Activated T-cell treated with anti-CD3 and anti-CD28 coated beads, Interleukin-2, amount 50 U/mL, for 1 hour (primary cell): ENCODE measurements at regions not wholly inside any gene's neighbourhood (a gene's known extent, or its start where the extent isn't known, plus 50 kb on each side); places are given as distances from the start of the nearest gene placed in this dataset.
"Not testable (repeated sequence)": the region's sequence is repeated elsewhere in the genome, so short reads cannot be mapped to it uniquely, and the experiment has no call there.

Experiments
- DNase-seq: peaks from one replicate; pipeline ENCODE4 v3.0.0-alpha.2; 2020

DNA sequence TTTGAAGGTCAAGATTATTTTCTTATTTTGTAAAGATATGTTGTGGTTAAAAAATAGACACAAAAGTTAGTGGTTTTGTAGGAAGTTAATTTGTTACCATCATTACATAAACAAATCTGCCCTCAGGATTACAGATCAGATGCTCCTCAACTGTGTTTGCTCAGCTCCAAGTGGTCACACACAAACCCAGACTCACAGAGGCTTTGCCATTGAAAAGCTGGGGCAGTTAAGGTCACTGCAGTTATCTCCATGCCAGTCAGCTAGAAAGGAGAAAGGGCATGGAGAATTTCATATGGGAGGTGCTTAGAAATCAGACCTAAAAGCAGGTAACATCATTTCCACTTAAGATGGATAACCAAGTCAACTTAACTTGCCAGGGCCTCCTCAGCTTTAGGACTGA is 825.7 kb upstream of the GBE1 start:
- DNase-seq, result no peak

DNA sequence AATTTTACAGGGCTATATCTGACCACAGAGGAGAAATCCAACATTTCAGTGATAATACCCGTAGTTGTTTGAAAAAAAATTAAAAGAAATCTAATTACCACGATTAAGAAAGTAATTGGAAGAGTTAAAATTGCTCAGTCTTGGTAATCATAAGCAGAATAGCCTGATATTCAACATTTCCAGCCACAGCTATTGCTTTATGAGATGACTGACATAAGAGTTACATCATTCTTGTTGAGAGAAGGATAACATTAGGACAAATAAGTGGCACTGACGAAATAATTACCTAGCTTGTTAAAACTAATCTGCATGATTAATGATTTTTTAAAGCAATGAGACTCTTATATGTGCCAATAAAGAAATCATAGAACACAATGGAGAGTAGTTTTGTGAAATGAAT is 825.0 kb upstream of the GBE1 start:
- DNase-seq, result no peak

DNA sequence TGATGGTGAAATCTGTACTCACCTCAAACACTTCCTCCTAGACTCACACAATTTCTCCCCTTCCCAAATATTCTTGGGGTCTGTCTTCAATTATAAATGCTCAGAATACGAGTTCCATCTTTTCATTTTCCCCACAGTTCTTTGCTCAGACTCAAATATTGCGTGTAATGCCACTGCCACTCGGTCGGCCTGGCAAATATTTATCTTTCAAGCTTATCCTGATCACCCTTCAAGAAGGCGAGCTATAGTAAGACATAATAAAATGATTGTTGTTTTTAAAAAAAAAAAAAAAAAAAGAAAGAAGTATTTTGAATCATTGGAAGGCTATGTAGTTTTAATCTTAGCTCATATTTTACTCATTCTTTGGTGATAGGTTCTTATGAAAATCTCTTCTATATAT is 824.6 kb upstream of the GBE1 start:
- not testable (repeated sequence) for DNase-seq

DNA sequence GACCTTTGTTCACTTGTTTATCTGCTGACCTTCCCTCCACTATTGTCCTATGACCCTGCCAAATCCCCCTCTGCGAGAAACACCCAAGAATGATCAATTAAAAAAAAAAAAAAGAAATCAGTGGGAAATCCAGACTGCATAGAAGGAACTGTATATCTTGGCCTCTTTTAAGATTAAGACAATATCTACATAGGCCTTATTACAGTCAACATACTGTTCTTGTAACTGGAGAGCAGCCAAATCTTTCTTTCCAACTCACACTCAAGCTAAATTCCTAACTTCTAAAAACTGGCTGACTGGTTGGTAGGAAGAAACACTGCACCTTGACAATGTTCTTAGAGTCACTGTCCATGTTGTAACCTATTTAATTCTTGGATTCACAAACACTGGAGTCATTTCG is 824.1 kb upstream of the GBE1 start:
- DNase-seq, result not testable (repeated sequence)

DNA sequence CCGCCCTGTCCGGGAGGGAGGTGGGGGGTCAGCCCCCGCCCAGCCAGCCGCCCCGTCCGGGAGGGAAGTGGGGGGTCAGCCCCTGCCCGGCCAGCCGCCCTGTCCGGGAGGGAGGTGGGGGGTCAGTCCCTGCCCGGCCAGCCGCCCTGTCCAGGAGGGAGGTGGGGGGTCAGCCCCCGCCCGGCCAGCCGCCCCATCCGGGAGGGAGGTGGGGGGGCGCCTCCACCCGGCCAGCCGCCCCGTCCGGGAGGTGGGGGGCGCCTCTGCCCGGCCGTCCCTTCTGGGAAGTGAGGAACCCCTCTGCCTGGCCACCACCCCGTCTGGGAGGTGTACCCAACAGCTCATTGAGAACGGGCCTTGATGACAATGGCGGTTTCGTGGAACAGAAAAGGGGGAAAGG is 823.4 kb upstream of the GBE1 start:
- DNase-seq, result not testable (repeated sequence)

DNA sequence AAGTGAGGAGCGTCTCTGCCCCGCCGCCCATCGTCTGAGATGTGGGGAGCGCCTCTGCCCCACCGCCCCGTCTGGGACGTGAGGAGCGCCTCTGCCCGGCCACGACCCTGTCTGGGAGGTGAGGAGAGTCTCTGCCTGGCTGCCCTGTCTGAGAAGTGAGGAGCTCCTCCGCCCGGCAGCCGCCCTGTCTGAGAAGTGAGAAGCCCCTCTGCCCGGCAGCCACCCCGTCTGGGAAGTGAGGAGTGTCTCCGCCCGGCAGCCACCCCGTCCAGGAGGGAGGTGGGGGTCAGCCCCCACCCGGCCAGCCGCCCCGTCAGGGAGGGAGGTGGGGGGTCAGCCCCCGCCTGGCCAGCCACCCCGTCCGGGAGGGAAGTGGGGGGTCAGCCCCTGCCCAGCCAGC is 823.0 kb upstream of the GBE1 start:
- DNase-seq, result not testable (repeated sequence)

DNA sequence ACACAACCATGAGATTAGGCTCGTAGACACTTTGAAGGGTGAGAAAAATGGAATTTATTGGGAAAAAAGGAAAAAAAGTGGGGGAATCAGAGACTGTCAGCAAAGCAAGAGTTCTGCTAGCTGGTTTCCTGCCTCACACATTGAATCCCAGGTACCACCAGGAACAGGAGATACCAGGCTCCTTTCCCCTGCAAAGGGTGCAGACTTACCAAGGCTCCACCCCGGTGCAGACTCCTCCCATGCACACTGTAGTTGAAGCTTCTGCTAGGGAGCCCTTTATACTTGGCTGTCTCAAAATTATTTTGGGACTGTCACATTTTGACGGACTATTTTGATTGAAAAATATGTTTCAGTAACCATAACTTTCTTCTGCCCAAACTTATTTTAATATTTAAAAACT is 819.9 kb upstream of the GBE1 start:
- DNase-seq, result no peak

DNA sequence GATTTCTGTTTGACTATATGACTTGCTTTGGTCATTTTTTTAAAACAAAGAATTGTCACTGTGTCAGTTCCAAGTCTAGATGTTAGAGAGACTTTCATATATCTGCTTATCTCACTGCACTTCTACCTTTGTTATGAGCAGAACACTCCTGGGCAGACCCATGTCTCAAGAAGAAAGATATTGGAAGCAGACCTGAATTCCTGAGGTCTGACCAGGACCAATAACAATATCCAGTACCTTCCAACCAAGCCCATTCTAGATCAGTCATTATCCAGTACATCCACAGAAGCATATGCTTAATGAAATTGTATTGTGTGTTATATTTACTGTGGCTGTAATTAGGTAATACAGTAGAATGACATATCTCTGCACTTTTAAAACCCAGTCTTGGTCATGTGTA is 811.3 kb upstream of the GBE1 start:
- no peak for DNase-seq

DNA sequence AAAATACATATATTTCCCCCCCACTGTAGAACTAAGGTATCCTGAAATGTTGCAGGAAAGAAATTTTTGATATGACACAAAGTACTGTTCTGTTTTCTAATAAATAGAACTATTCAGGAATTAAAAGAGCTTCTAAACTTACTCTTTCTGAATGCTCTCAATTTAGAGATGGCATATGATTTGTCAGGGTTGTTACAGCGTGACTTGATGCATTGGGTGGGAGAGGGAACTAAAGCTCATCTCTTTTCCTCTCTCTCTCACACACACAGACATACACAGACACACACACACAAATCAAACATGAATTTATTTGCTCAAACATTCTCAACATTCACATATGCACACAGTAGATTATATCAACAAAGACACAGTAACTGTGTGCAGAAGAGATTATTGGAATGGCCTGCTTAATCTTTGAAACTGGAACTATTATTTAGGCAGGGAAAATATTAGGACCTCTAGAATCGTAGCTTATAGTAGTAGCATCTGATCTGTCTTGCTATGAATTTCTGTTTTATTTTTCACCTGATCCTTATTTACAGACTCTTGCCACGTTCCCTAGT is 807.4 kb upstream of the GBE1 start:
- no peak for DNase-seq

DNA sequence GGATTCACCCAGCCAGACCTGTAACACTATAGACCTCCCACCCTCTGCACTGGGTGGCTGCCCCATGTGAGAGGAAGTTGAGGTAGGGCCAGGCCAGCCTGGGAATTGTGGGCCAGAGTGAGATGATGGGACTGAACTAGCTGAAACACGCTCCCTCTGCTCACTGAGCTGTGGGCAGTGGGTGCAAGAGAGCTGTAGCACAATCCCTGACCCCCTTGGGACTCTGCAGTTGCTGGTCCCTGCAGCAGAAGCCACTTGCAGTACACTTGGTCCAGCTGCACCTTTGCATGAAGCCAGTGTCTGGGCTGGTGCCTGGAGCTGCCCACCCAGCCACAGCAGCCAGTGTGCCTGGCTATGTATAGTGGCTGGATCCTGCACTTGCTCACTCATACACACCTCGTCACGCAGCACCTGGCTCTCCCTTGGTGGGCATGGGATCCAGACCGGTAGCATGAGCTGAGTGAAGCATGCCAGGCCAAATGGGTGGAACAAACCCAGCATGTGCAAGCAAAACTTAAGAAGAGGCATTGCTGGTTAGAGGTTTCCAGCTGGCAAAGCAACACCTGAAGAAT is 805.7 kb upstream of the GBE1 start:
- DNase-seq, result no peak

DNA sequence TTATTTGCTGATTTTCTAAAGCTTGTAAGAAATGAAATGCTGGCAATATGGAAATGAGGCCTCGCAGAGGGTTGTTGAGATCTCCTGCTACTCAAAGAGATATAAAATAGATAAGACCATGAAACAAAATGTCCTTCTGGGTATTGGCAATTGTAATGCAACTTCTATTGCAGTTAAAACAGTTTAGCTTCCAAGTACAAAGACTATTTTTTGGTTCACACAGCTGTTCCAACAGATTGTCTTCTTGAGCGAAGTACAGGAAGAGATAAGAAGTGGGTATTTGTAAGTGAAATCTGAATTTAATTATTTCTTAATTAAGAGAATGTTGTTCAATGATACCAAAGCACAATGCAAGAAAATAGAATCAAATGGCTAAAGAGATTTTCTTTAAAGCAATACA is 801.5 kb upstream of the GBE1 start:
- DNase-seq, result no peak

DNA sequence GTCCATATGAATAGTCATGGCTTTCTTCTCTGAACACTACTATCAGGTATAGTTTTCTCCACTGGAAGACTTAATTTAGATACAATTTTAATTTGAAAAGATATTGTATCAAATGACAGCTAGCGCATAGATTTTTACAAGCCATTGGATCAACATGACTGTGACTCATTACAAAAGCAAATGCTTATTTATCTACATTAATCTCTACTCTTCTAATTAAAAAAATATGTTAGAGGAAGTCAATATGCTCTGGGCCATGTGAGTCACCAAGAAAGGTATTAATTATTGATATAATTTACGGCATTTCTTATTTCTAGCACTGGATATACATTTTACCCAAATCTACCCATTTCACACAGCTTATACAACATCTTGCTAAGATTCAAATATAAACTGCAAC is 800.3 kb upstream of the GBE1 start:
- DNase-seq, result no peak

DNA sequence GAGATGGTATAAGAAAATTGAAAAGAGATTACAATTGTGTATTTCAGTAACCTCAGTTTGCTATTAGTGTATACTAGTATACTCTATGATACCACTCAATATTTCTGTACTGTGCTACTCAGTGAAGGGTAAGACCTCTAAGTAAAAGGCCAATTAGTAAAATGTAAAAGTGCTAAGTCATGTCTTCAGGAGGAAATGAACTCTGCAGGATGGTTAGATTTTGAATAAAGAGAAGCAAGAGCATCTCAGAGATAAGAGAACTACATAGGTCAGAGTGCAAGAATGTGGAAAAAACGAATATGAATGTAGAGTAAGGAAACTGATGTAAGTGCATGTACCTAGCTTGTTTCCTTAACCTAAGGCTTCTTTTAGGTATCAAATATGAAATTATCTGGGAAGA is 796.6 kb upstream of the GBE1 start:
- DNase-seq, result no peak

DNA sequence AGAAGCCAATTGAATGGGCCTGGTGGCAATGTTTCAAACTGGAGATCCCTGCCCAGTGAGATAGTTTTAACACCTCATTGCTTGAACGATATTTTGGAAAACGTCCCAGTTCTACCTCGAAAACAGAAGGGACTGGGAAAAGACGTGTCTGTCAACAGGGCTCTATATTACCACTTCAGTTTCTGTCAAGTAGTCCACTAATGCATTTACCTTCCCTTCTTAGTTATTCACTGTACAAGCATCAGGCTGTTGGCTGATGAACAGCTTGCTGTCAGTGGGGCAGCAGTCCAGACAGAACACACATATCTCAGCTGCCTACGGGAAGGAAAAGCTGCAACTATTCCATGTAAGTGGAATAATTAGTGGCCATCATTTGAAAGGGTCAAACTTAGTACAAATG is 794.7 kb upstream of the GBE1 start:
- no peak for DNase-seq

DNA sequence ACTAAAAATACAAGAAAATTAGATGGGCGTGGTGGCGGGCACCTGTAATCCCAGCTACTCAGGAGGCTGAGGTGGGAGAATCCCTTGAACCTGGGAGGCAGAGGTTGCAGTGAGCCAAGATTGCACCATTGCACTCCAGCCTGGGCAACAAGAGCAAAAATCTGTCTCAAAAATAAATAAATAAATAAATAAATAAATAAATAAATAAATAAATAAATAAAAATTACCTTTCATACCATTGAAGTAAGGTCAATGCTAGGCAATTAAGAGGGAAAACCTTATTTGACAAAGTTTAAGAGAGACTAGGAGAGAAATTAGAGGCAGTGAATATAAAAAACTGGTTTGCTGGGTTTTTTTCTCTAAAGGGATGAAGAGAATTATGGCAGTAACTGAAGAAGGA is 781.1 kb upstream of the GBE1 start:
- DNase-seq, result not testable (repeated sequence)

DNA sequence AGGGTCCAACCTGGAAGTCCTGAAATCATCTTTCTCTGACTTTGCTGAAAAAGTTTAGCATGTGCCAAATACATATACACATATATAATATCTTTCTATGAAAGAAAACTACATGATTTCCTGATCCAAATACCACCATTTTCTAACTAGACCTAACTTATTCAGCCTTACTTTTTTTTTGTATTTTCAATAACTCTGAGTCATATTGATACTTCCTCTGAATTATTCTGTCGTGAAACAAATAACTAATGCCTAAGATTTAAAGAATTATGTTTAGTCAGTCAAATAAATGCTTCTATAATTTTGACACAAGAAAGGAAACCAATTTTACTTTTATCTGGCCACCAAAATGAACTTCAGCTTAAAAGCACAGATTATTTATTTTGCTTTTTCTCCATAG is 760.2 kb upstream of the GBE1 start:
- no peak for DNase-seq

DNA sequence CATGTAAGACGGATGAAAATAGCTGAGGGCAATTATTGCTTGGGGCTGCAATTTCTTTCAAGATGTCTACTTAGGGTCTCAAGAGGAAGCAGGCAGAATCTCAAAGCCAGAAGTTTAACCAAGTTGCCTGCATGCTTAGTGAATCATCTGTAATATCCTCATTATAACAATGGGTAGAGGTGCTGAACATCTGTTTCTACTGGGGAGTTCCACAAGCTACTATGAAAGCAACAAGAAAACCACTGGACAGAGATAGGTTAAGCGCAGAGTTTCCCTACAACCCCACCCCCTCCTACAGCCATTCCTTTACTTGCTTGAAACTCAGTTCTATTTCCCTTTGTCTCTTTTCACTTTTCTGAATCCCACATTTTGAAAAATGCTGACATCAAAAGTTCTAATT is 759.4 kb upstream of the GBE1 start:
- DNase-seq, result no peak

DNA sequence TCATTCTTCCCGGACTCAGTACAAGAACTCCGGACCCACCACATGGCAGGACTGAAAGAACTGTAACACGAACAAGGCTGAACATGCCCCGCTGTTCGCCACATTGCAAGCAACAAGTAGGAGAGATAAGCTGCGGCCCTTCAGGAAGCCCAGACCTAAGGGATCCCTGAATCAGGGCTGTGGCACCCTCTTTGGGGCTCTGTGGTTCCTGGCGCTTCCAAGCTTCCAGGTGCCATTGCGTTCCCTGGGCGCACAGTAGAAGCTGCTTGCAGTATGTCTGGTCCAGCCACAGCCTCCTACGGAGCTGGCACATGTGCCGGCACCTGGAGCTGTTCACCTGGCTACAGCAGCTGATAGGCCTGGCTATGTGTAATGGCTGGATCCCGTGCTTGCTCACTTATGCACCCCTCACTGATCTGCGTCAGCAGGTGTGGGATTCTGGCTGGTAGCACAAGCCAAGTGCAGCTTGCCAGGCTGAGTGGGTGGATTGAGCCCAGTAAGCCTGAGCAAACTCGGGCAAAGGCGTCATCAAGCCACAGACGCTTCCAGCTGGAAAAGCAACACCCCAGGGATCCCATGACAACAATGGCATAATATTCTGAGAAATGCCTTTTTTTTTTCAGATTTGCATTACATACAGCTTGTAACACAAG is 748.6 kb upstream of the GBE1 start:
- no peak for DNase-seq

DNA sequence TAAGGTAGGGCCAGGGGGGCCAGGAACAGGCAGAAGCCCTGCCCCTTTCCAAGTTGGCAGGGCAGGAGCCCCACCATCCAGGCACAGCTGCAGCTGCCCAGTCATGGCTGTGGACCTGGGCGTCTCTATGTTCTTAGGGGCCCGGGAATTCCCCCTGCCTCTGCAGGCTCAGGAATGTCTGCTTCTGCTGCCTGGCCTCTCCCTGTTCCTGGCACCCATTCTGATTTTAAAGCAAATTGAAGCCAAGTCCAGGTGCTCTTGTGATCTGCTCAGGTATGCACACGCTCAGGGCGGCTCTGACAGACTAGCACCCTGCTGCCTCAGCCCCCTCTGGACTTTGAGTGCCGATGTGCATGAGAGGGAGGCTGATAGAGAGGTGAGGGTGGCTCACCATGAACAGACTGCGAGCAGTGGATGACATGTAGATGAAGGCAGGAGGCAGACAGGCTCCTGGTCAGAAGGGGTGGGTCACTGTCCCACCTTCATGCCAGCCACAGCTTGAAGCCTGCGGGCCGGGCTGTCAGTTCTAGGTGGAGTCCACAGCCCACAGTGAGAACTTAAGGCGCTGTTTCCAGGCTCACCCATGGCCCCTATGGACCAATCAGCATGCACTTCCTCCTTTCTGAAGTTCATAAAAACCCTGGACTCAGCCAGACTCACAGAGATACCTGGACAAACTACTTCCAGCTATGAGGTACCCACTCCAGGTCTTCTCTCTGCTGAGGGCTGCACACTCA is 747.8 kb upstream of the GBE1 start:
- DNase-seq, result no peak

DNA sequence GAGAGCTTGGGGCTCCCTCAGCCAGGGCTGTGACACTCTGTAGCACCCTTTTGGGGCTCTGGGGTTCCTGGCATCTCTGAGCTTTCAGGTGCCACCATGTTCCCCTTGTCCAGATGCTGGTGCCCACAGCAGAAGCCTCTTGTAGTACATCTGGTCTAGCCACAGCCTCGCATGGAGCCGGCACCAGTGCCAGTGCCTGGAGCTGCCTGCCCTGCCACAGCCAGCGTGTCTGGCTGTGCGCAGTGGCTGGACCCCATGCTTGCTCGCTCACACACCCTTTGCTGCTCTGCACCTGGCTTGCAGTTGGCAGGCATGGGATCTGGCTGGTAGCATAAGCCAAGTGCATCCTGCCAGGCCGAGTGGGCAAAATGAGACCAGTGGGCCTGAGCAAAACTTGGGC is 744.8 kb upstream of the GBE1 start:
- no peak for DNase-seq

DNA sequence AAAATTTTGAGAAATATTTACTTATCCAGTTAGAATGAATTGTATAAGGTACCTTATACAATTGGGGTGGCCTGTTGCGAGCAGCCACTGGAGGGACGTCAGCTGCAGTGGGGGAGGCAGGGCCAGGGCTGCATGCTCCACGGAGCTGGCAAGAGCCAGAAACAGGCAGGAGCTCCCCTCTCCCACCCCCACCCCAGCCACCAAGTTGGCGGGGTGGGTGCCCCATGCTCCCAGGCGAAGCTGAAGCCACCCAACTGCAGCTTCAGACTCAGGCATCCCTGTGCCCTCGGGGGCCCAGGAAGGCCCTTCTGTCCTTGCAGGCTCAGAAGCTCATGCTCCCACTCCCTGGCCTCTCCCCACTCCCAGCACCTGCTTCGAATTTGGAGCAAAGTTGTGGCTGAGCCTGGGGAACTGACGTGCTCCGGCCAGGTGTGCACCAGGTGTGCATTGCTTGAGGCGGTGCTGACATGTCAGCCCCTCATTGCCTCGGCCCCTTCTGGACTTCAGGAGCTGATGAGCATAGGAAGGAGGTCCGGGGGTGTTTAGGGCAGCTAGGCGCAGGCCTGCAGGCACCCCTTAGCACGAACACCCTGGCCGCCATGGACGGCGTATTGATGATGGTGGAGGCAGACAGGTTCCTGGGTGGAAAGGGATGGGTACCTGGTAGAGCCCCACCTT is 743.8 kb upstream of the GBE1 start:
- DNase-seq, result no peak

DNA sequence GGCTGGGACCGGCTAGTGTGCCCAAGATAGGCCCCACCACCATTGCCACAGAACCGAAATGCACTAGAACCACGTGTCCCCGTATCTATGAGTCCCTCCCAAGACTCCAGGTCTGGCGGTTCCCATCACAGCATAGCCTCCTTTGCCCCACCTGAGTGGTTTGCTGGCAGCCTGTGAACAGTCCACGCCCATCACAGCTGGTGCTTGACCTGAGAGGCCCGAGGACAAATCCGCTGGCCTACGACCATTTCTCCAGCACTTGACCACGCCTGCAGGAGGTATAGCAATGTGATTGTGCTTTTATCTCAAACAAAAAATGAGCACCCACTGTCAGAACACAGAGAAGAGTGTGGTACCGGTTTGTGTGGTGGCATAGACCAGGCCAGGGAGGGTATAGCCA is 736.7 kb upstream of the GBE1 start:
- DNase-seq, result no peak

DNA sequence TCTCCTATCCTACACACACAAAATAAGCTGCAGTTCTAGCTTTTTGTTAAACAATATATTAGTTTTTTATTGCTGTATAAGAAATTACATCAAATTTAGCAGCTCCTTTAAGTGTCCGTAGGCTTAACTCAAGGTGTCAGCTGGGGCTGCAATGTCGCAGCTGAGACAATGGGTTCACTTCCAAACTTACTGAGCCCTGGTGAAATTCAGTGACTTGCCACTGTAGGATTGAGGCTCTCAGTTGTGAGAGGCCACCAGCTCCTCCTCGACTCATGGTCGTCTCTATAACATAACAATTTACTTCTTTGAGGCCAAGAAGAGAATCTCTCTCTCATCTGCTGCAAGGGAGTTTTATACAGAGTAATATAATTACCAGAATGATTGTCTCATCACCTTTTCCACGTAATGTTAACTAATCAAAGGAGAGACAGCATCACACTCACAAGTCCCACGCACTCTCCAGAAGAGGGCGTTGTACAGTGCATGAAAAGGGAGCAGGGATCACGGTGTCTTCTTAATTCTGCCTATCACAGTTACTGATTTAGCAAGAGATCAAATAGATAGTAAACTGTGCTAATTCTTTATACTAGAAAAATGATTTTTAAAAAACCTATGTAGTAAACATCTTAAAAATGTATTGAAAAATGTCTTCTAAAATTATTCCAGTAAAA is 735.6 kb upstream of the GBE1 start:
- DNase-seq, result no peak
